ENCODE measurements at regions not wholly inside any gene's neighbourhood (a gene's known extent, or its start where the extent isn't known, plus 50 kb on each side); places are given as distances from the start of the nearest gene placed in this dataset.
"Not testable (repeated sequence)": the region's sequence is repeated elsewhere in the genome, so short reads cannot be mapped to it uniquely, and the experiment has no call there.

GRCh38 chr10:28190196-28190595, 112.7 kb downstream of the MPP7 start:
- no peak for DNase-seq
- intact Hi-C loops (cut with DNase I): no loop called here

GRCh38 chr10:28188526-28188925, 114.3 kb downstream of the MPP7 start:
- intact Hi-C loops (cut with DNase I): no loop called here
- DNase-seq: no peak

GRCh38 chr10:28186887-28187578, 115.8 kb downstream of the MPP7 start:
- no peak for DNase-seq
- intact Hi-C loops (cut with DNase I): no loop called here

GRCh38 chr10:28186461-28186860, 116.4 kb downstream of the MPP7 start:
- intact Hi-C loops (cut with DNase I): no loop called here
- no peak for DNase-seq

GRCh38 chr10:28184810-28185209, 118.1 kb downstream of the MPP7 start:
- DNase-seq: no peak
- intact Hi-C loops (cut with DNase I): no loop called here

GRCh38 chr10:28181478-28182096, 121.3 kb downstream of the MPP7 start:
- DNase-seq: no peak
- intact Hi-C loops (cut with DNase I): no loop called here

- DNase-seq: no peak
- intact Hi-C loops (cut with DNase I): no loop called here
Observed at GRCh38 chr10:28180654-28181053, 122.2 kb downstream of the MPP7 start.

GRCh38 chr10:28179743-28180099, 123.1 kb downstream of the MPP7 start:
- no peak for DNase-seq
- intact Hi-C loops (cut with DNase I): loop anchor here (2.0 to 10.0 kb wide), 3 partner anchors 437 to 735 kb away; no protein-coding TSS in a partner anchor

- DNase-seq: no peak
- intact Hi-C loops (cut with DNase I): loop anchor here (2.0 to 10.0 kb wide), 3 partner anchors 436 to 734 kb away; no protein-coding TSS in a partner anchor
Observed at GRCh38 chr10:28179006-28179742, 123.7 kb downstream of the MPP7 start.

- intact Hi-C loops (cut with DNase I): loop anchor here (2.0 to 10.0 kb wide), 3 partner anchors 435 to 733 kb away; no protein-coding TSS in a partner anchor
- DNase-seq: no peak
Observed at GRCh38 chr10:28177944-28178637, 124.8 kb downstream of the MPP7 start.

GRCh38 chr10:28176498-28176897, 126.4 kb downstream of the MPP7 start:
- not testable (repeated sequence) for DNase-seq
- intact Hi-C loops (cut with DNase I): loop anchor here (10.0 kb wide), 1 partner anchor 622 kb away; no protein-coding TSS in a partner anchor

GRCh38 chr10:28172223-28172610, 130.6 kb downstream of the MPP7 start:
- no peak for DNase-seq
- intact Hi-C loops (cut with DNase I): loop anchor here (10.0 kb wide), 1 partner anchor 617 kb away; no protein-coding TSS in a partner anchor

- DNase-seq: no peak
- intact Hi-C loops (cut with DNase I): loop anchor here (10.0 kb wide), 1 partner anchor 617 kb away; no protein-coding TSS in a partner anchor
Observed at GRCh38 chr10:28171468-28172222, 131.2 kb downstream of the MPP7 start.

GRCh38 chr10:28169525-28169924, 133.3 kb downstream of the MPP7 start:
- DNase-seq: no peak
- intact Hi-C loops (cut with DNase I): no loop called here

GRCh38 chr10:28160866-28161405, 141.9 kb downstream of the MPP7 start:
- intact Hi-C loops (cut with DNase I): no loop called here
- no peak for DNase-seq

- DNase-seq: no peak
- intact Hi-C loops (cut with DNase I): no loop called here
Observed at GRCh38 chr10:28157379-28157778, 145.5 kb downstream of the MPP7 start.

- DNase-seq: no peak
- intact Hi-C loops (cut with DNase I): no loop called here
Observed at GRCh38 chr10:28155726-28156125, 147.1 kb downstream of the MPP7 start.

- DNase-seq: no peak
Observed at GRCh38 chr10:28151636-28152035, 151.2 kb downstream of the MPP7 start.

GRCh38 chr10:28149746-28150145, 150.9 kb upstream of the ODAD2 start:
- DNase-seq: no peak
- intact Hi-C loops (cut with DNase I): no loop called here

More at GRCh38 chr10:28151636-28152035, 151.2 kb downstream of the MPP7 start:
- intact Hi-C loops (cut with DNase I): no loop called here

GRCh38 chr10:28147706-28148105, 148.8 kb upstream of the ODAD2 start:
- no peak for DNase-seq
- intact Hi-C loops (cut with DNase I): no loop called here
